ENCODE measurements at regions not wholly inside any gene's neighbourhood (a gene's known extent, or its start where the extent isn't known, plus 50 kb on each side); places are given as distances from the start of the nearest gene placed in this dataset.
"Not testable (repeated sequence)": the region's sequence is repeated elsewhere in the genome, so short reads cannot be mapped to it uniquely, and the experiment has no call there.

DNA sequence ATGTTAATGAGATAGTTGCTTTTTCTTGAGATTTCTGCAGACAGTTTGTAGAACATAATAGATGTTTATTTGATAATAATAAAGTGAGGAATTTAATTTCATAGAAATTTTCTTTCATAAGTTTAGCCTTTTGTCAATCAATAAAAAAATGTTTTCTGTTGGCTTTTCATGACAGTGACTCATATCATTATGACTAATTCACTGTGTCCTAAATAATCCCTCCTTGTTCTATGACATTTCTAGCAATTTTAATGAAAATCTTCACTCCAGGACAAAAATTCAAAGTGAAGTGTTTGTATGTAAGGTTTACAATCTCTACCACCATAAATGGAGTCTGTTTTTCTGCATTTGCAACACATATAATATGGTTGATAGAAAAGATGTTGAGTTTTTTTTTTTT, 109.9 kb downstream of the UTRN start:
- DNase-seq (ENCODE audit: low spot score) = no peak

DNA sequence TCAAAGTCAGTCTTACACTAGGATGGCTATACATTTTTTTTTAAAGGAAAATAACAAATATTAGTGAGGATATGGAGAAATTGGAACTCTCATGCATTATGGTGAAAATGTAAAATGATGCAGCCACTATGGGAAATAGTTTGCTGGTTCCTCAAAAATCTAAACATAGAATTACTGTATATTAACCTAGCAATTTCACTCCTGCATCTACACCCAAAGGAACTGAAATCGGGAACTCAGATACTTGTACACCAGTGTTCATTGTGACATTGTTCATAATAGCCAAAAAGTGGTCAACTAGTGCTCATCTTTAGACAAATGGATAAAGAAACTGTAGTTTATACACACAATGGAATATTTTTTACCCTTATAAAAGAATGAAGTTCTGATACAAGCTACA, 110.7 kb downstream of the UTRN start:
- no peak for DNase-seq (ENCODE audit: low spot score)

DNA sequence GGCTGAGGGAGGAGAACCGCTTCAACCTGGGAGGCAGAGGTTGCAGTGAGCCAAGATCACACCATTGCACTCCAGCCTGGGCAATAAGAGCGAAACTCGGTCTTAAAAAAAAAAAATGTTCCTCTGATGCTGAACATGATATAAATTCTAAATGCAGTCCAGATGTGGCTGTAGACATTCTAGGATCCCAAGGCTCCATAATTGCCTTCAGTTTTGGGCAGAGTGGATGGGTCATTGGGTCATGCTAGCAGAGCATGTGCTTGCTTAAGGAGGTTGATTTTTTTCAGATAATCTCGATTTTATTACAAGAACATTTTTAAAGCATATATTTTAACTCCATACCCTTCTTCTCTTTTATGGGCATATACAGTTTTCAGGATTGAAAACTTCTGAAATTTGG, 112.0 kb downstream of the UTRN start:
- DNase-seq (ENCODE audit: low spot score) = no peak

DNA sequence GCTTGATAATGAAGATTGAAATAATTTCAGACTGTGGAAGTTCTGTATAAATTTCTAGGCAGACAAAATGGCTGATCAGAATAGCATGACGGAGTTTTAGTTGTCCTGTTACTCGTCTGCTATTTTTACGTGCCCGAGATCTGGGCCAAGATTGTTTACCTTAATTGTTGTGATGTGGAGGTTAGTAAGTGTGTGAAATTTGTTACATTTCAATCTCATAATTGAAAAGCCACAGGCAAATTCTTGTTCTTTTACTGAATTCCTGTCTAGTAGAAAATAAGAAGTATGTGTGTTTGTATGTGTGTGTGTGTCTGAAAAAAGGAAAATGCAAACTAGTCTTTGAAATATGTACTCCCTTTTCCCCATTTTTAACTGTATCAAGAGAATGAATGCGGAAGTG, 115.2 kb downstream of the UTRN start:
- no peak for DNase-seq (ENCODE audit: low spot score)

DNA sequence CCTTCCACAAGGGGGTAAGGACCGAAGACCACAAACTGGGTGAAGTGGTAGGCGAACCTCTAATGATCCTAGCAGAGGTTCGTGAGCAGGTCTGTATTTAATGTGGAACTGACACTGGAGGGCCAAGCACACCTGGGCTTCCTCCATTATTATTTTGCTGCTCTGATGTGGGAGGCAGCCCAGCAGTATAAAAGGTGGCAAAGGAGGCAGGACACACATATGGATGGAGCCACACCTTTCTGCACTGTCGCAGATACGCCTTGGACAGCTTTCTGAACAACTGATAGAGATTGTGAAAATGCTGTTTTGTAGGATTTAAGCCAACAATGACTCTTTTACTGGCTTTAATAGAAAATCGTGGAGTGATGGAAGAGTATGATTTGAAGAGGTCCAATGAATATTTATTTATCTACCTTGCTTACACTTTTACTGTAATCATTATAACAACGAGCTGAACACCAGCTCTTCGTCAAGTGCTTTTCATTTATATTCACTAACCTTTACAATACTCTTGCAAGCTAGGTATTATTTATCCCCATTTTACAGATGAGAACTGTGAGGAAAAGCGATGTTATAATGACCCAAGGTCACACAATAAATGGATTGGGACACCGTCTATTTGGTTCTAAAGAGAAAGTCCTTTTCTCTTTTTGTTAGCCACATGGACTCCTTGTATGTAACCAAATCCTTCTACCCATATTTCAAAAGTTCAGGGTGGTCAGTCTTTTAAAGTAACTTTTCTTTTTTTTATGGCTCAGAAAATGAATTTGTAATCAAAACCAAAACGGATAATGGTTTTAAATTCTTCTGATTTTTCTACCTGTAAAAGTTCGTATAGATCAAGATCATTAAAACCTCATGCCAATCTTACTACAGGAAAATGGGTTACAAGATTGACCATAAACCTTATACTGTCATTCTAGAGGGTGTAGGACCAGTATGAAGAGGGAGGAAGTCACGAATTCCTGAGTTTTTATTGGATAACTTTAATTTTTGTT, 116.9 kb downstream of the UTRN start:
- no peak for DNase-seq (ENCODE audit: low spot score)

DNA sequence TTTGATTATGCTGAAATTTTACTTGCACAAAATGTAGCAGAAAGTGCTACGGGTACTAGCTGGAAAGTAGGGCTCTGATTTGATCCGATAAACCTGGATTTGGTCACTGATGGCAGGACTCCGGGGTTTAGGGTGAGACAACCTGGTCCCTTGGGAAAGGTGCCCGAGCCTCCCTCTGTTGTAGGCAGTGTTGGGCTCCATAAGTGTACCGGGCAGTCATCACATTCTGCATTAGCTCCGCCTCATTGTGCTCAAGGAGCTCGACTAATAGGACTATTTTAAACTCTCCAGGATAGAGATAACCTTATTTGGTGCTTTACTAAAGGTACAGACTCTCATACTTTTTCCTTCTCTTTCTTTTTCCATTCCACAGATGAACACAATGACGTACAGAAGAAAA, 117.6 kb downstream of the UTRN start:
- no peak for DNase-seq (ENCODE audit: low spot score)

DNA sequence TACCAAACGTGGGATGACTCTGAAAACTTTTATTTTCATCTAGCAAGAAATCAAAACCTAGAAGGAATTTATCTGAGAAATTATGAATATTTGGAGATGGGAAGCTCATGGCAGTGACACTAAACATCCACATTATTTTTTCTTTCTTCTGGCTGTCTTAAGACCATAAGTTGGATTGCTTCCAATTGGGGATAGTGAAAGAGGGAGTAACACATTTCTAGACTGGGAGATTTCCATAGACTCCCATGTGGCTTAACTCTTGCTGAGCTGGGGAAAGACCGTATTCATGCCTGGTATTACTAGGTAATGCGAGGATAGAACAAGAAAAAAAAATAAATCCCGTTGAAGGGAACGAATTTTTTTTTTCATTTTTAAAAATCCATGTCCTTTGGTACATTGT, 120.0 kb downstream of the UTRN start:
- DNase-seq (ENCODE audit: low spot score) = no peak

DNA sequence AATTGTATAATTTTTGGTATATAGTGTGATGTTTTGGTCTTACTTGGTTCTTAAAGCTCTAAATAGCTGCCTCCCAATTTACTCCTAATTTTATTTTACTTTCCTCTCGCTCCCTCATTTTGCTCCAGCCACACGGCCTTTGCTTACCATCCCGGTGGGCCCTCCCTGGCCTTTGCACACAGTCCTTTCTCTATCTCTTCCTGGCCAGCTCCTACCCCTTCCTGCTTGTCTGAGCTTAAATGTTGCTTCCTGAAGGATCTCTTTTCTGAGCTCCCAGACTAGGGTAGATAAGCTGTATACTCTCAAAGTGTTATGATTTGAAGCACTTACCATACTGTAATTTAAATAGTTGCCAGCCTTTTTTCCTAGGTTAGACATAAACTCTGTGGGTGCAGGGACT, 121.7 kb downstream of the UTRN start:
- no peak for DNase-seq (ENCODE audit: low spot score)

DNA sequence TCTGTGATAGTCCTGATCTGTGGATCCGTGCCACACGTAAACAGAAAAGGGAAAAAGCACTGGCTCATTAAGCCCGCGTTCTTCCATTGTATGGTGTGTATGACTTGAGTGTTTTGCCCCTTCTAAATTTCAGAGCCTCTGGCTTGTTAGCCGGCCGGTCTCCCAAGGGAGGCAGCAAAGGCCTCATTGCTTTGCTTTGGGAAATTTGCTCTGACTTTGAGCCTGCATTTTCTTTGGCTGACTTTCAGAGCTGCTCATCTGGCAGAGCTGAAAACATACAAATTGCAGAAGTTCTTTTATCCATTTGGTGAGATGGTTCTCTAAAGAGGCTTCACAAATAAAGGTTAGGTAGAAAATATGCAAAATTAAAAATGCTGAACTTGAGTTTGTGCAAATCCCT, 123.0 kb downstream of the UTRN start:
- no peak for DNase-seq (ENCODE audit: low spot score)

DNA sequence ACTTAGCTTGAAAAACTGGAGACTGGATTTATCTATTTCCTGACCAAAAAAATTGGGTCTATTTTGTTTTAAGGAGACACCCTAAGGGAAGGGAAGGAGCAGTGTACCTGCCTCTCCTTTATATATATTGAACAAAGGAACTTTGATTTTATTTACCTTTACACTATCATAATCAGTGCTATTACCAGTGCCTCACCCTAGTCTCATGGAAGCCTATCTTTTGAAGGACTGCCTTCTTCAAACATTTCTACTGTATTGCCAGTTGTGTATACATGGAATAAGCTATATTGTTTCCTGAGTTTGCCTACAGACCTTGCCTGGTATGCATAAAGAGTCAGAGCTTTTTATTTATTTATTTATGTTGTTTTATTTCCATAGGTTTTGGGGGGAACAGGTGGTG, 124.9 kb downstream of the UTRN start:
- no peak for DNase-seq (ENCODE audit: low spot score)

DNA sequence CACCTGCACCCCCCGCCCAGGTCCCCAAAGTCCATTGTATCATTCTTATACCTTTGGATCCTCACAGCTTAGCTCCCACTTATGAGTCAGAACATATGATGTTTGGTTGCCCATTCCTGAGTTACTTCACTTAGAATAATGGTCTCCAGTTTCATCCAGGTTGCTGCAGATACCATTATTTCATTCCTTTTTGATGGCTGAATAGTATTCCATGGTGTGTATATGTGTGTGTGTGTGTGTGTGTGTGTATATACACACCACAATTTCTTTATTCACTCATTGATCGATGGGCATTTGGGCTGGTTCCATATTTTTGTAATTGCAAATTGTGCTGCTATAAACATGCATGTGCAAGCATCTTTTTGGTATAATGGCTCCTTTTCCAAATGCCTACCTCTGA, 125.4 kb downstream of the UTRN start:
- DNase-seq (ENCODE audit: low spot score) = not testable (repeated sequence)

DNA sequence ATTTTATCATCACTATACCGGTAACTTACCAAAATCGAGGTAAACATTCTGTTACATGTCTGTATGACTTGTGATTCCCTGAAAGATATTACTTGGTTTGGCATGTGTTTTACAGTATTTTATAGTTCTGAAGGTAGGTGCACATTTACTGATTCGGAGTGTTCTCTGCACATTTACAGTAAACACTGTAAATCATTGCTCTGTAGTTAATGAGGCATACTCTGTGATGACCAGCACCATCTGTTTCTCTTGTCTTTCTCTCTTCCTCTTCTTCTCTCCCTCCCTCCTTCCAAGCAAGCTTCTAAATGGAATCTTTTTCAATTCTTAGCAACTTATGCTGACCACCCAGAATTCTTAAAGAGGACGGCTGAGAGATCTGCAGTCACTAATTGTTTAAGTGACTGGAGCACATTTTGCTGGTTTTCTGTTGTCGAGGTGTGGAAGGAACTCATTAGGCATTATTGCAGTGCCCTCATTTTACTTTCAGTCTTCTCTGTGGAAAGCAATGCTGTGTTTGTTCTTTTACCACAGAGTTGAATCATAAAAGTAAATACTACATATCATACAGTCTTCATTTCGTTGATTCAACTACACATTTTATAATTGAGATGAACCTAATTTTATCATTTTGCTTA, 126.5 kb downstream of the UTRN start:
- no peak for DNase-seq (ENCODE audit: low spot score)

DNA sequence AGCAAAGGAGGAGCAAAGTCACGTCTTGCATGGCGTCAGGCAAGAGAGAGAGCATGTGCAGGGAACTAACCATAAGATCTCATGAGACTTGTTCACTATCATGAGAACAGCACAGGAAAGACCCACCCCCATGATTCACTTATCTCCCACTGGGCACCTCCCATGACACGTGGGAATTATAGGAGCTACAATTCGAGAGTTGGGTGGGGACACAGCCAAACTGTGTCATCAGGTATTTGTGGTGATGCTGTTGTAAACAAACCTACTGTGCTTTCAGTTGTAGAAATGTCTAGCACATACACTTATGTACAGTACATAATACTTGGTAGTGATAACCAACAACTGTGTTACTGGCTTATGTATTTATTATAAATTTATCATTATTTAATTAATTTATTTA, 128.3 kb downstream of the UTRN start:
- no peak for DNase-seq (ENCODE audit: low spot score)

DNA sequence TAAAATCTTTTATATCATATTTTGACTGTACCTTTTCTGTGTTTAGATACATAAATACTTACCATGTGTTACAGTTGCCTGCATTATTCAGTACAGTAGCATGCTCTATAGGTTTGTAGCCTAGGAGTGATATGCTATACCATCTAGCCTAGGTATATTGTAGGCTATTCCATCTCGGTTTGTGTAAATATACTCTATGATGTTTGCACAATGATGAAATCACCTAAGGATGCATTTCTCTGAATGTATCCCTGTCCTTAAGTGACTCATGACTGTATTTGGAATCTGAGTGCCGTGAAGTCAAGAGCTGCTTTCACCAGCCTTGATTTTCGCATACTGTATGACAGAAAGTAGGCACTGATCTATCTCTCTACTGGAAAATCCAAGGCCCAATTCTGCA, 129.9 kb downstream of the UTRN start:
- DNase-seq (ENCODE audit: low spot score) = no peak

DNA sequence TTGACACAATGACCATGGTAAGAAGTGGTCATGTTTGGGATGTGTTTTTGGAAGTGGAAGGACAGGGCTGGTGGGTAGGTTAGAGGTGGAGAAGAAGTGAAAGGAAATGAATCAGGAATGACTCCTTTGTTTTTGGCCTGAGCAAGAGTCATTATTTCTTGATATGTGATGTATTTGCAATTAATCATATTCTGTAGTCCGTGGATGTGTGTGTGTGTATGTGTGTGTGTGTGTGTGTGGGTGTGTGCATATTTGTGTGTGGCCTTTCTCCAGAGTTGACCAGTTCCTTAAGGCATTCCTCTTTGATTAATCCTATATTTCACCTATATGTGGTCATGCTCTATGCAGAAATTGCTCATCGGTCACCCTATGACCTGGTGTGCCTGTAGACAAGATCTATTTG, 130.7 kb downstream of the UTRN start:
- DNase-seq (ENCODE audit: low spot score) = no peak

DNA sequence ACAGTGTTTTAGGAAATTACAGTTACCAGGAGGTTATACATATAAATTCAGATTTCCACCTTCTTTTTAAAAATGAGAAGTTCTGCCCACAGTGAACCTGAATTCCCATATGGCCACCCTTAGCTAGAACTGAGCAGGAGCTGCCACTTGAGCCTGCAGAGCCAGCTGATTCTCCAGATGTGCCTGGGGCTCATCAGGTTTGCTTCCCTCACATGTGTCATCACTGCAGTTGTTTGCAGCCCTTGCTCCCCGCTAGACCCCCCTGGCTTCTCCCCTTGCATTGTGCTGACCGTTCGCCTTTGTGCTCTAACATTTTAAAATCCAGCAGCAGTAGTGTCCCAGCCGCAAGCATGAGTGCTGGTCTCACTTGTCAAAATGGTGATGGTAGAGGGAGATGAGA, 131.1 kb downstream of the UTRN start:
- no peak for DNase-seq (ENCODE audit: low spot score)

DNA sequence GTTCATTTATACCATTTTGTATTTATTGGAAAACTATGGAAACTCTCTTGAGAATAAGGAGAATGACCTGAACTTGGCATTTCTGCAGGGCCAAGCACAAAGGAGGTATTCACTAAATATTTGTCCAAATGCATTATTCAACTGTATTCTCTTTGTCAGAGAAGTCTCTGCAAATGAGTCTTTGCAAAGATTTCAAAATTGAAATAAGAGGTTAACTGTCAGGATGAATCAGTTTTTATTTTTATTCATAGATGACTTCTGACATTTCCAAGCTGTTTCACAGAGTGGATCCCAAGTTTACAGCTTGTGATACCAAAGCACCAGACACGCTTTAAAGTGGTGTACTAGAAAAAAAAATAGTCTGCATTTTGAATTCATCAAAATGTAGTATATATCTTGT, 131.6 kb downstream of the UTRN start:
- no peak for DNase-seq (ENCODE audit: low spot score)

DNA sequence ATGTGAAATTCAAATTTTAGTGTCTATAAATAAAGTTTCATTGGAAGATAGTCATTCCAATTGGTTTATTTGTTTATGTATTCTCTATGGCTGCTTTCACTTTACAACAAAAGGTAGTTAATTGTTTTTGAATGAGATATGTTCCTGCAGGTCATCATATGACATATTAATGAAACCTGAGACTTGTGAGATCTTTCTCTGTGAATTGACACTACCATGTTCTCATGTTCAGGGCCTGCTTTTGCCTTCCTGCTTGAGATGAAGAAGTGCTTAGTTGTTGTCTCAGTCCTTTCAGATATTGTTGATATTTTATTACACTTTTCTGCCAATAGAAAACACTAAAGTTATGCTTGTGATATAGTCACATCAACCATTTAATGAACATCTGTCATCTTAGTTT, 132.5 kb downstream of the UTRN start:
- DNase-seq (ENCODE audit: low spot score) = no peak

DNA sequence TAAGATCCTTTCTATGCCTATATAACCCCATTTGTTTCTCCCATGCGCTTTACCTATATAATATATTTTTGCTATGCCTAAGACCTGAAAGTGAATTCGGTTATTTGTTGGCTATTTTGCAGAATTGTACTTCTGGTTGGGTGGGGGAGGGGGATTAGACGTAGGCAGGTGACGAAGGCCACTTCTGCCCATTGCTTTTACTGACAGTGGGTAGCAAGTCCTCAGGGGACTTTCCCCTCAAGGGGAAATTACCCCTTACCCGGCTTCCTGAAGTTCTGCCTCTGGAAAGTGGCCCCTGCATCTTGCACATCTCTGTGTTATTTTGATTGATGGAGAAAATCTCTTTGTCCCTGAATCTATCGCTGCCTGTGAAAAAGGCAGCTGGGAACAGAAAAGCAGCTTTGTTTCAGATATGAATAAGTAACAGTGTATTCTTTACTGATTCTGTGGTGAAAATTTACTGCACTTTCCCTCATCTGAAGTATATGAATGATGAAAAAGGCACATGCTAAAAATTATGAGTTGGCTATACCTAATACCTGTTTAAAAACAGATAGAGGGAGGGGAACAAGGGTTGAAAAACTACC, 133.9 kb downstream of the UTRN start:
- DNase-seq (ENCODE audit: low spot score) = no peak

DNA sequence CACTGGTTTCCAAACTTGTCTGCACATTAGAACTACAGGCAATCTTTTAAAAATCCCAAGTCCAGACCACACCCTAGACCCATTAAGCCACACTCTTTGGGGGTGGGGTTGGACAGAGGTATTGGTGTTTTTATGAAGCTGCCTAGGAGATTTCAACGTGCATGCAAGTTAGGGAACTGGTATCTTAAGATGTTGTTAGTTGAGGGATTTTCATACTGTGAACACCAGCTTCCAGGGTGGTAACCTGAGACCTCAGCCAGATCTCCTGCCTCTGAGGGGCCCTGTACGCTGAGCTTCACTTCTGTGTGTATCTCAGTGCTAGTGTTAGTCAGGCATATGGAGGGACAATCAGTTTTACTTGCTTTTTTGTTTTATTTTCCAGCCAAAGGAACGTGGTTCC, 138.0 kb downstream of the UTRN start:
- no peak for DNase-seq (ENCODE audit: low spot score)

DNA sequence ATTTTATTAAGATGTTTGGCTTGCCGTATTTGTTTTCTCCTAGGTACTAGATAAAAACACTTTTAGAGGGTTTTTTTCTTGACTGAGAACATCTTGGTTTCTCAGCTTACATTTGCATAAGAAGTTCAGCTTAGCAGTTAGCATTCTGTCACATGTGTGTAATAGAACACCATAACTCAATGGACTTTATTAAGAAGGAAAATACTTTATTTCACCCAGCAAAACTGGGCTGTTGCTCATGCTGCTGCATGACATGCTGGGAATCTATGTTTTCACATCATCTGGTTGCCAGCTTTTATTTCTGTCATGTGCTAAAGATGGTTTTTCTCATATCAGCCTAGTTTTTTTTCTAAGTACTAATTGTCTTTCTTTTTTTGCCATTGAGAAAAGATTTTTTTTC, 144.6 kb downstream of the UTRN start:
- no peak for DNase-seq (ENCODE audit: low spot score)

DNA sequence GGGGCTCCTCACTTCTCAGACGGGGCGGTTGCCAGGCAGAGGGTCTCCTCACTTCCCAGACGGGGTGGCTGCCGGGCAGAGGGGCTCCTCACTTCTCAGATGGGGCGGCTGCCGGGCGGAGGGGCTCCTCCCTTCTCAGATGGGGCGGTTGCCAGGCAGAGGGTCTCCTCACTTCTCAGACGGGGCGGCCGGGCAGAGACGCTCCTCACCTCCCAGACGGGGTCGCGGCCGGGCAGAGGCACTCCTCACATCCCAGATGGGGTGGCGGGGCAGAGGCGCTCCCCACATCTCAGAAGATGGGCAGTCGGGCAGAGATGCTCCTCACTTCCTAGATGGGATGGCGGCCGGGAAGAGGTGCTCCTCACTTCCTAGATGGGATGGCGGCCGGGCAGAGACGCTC, 148.3 kb downstream of the UTRN start:
- DNase-seq (ENCODE audit: low spot score) = not testable (repeated sequence)
